Ishikawa (cell line): ENCODE measurements at regions not wholly inside any gene's neighbourhood (a gene's known extent, or its start where the extent isn't known, plus 50 kb on each side); places are given as distances from the start of the nearest gene placed in this dataset.
A peak's percentile ranks its signal among the peaks of the same experiment; 100 is the strongest.

Source experiments
- CEBPB ChIP-seq: IDR thresholded peaks from 2 replicates; pipeline ENCODE4 v1.6.1; 2012
- CREB1 ChIP-seq: IDR thresholded peaks from 2 replicates; pipeline ENCODE4 v1.6.1; 2012; ENCODE audit warnings: low read depth
- EGR1 ChIP-seq: IDR thresholded peaks from 2 replicates; pipeline ENCODE4 v1.6.1; 2012
- EP300 ChIP-seq: IDR thresholded peaks from 2 replicates; pipeline ENCODE4 v1.6.1; 2012; ENCODE audit warnings: borderline replicate concordance
- FOXM1 ChIP-seq: IDR thresholded peaks from 2 replicates; pipeline ENCODE4 v1.6.1; 2012; ENCODE audit warnings: low read depth, borderline replicate concordance
- MAX ChIP-seq: IDR thresholded peaks from 2 replicates; pipeline ENCODE4 v1.6.1; 2012
- NFIC ChIP-seq: IDR thresholded peaks from 2 replicates; pipeline ENCODE4 v1.6.1; 2012
- RAD21 ChIP-seq: IDR thresholded peaks from 2 replicates; pipeline ENCODE4 v1.6.1; 2012; ENCODE audit warnings: low read depth
- REST ChIP-seq: IDR thresholded peaks from 2 replicates; pipeline ENCODE4 v1.6.1; 2012; ENCODE audit warnings: low read depth, mild to moderate bottlenecking
- TAF1 ChIP-seq: IDR thresholded peaks from 2 replicates; pipeline ENCODE4 v1.6.1; 2012; ENCODE audit warnings: low read depth, mild to moderate bottlenecking
- TCF12 ChIP-seq: IDR thresholded peaks from 2 replicates; pipeline ENCODE4 v1.6.1; 2012; ENCODE audit warnings: low read depth
- TEAD4 ChIP-seq: IDR thresholded peaks from 2 replicates; pipeline ENCODE4 v1.6.1; 2012
- USF1 ChIP-seq: IDR thresholded peaks from 2 replicates; pipeline ENCODE4 v1.6.1; 2012
- YY1 ChIP-seq: IDR thresholded peaks from 2 replicates; pipeline ENCODE4 v1.6.1; 2012; ENCODE audit warnings: low read depth
- ZBTB7A ChIP-seq: IDR thresholded peaks from 2 replicates; pipeline ENCODE4 v1.6.1; 2012; ENCODE audit warnings: low read depth

- no peak for TF ChIP-seq NFIC
- no peak for TF ChIP-seq EP300
- no peak for TF ChIP-seq RAD21
- no peak for TF ChIP-seq YY1
- TF ChIP-seq TAF1, result no peak
- no peak for TF ChIP-seq REST
- no peak for TF ChIP-seq ZBTB7A
These were observed 246.1 kb downstream of the MSX2 start for GRCh38 chr5:174970502-174970901.

GRCh38 chr5:174953871-174954270, 229.5 kb downstream of the MSX2 start:
- TF ChIP-seq CEBPB (no peak), RAD21 (no peak), ZBTB7A (no peak), MAX (no peak), CREB1 (no peak), REST (no peak), EP300 (no peak)

GRCh38 chr5:174951151-174951780, 226.9 kb downstream of the MSX2 start:
- TF ChIP-seq RAD21, result peak; percentile 85
- TF ChIP-seq REST, result no peak

- no peak for TF ChIP-seq ZBTB7A
- no peak for TF ChIP-seq EP300
- TF ChIP-seq CREB1, result no peak
- no peak for TF ChIP-seq MAX
- no peak for TF ChIP-seq TAF1
- TF ChIP-seq REST, result no peak
- no peak for TF ChIP-seq RAD21
- no peak for TF ChIP-seq FOXM1
- no peak for TF ChIP-seq YY1
- TF ChIP-seq EGR1, result no peak
- no peak for TF ChIP-seq NFIC
- no peak for TF ChIP-seq CEBPB
- no peak for TF ChIP-seq TEAD4
- TF ChIP-seq TCF12, result no peak
- no peak for TF ChIP-seq USF1
These were observed 223.2 kb downstream of the MSX2 start for GRCh38 chr5:174947548-174947947.
